ENCODE measurements at regions not wholly inside any gene's neighbourhood (a gene's known extent, or its start where the extent isn't known, plus 50 kb on each side); places are given as distances from the start of the nearest gene placed in this dataset.

DNA sequence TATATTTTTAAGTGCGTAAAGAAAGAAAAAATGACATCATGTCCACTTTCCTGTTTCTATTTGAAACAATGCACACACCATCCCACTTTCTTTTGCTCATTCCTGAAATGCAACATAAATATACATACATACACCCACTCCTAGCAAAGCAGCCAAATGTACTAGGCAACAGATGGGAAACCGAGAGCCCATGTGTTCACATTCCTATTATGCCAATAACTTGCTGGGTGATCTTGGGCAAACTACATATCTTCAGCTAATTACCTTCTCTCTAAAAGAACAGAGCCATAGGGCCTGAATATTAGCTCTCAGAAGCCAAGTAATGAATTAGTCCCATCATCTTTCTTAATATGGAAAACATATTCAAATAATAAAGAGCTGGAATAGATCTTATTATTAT lies 610.6 kb upstream of the ATXN8OS start:
- TF ChIP-seq CTCF (IDR thresholded peaks at IDR 0.05; ENCODE audit: insufficient read depth, low read depth, low read length) (no peak), EZH2 (IDR thresholded peaks at IDR 0.05; ENCODE audit: insufficient read depth, low read length) (no peak)
